Astrocyte (in vitro differentiated cells and primary cell): ENCODE measurements at regions not wholly inside any gene's neighbourhood (a gene's known extent, or its start where the extent isn't known, plus 50 kb on each side); places are given as distances from the start of the nearest gene placed in this dataset.
"Not testable (repeated sequence)": the region's sequence is repeated elsewhere in the genome, so short reads cannot be mapped to it uniquely, and the experiment has no call there.

Experiments used
- DNase-seq: peaks from one replicate; pipeline ENCODE4 v3.0.0-alpha.2; 2010; ENCODE audit warnings: low read depth
- FAIRE-seq: peaks from 2 replicates; lab custom pipeline; 2011; peaks lifted over from hg19 to GRCh38; lab: Jason Lieb, UNC
- H2AFZ ChIP-seq: 2 replicates; pipeline ENCODE4 v1.6.0; 2012; ENCODE audit warnings: low read depth, low read length, inconsistent platforms
- H3K27ac ChIP-seq: 2 replicates; pipeline ENCODE4 v1.5.1; 2011; ENCODE audit warnings: low read depth, low read length, inconsistent platforms
- H3K27me3 ChIP-seq: 2 replicates; pipeline ENCODE4 v1.6.0; 2011; ENCODE audit warnings: low read length, inconsistent platforms; ENCODE audit not compliant: insufficient read depth
- H3K36me3 ChIP-seq: 2 replicates; pipeline ENCODE4 v1.5.1; 2011; ENCODE audit warnings: low read length, inconsistent platforms; ENCODE audit not compliant: insufficient read depth
- H3K4me1 ChIP-seq: 2 replicates; pipeline ENCODE4 v1.5.1; 2011; ENCODE audit warnings: low read length, inconsistent platforms; ENCODE audit not compliant: insufficient read depth
- H3K4me2 ChIP-seq: 2 replicates; pipeline ENCODE4 v1.6.0; 2012; ENCODE audit warnings: low read length, inconsistent platforms
- H3K4me3 ChIP-seq: 2 replicates; pipeline ENCODE4 v1.5.1; 2011; ENCODE audit warnings: low read depth, mild to moderate bottlenecking, low read length, inconsistent platforms; ENCODE audit not compliant: insufficient read depth
- H3K79me2 ChIP-seq: 2 replicates; pipeline ENCODE4 v1.6.0; 2012; ENCODE audit warnings: mild to moderate bottlenecking, low read length, inconsistent platforms; ENCODE audit not compliant: insufficient read depth
- H3K9ac ChIP-seq: 2 replicates; pipeline ENCODE4 v1.6.0; 2012; ENCODE audit warnings: mild to moderate bottlenecking, low read length, inconsistent platforms
- H3K9me3 ChIP-seq: 2 replicates; pipeline ENCODE4 v1.5.1; 2012; ENCODE audit warnings: low read depth, mild to moderate bottlenecking, low read length, inconsistent platforms; ENCODE audit not compliant: insufficient read depth
- H4K20me1 ChIP-seq: 2 replicates; pipeline ENCODE4 v1.6.0; 2012; ENCODE audit warnings: low read length, inconsistent platforms; ENCODE audit not compliant: insufficient read depth
- H3K27ac Mint-ChIP-seq: one replicate; pipeline ENCODE4 v1.8.0; 2021; ENCODE audit warnings: mild to moderate bottlenecking, mixed read lengths; ENCODE audit not compliant: unreplicated experiment
- H3K27me3 Mint-ChIP-seq: one replicate; pipeline ENCODE4 v1.8.0; 2021; ENCODE audit warnings: low read depth, mixed read lengths; ENCODE audit not compliant: unreplicated experiment
- H3K36me3 Mint-ChIP-seq: one replicate; pipeline ENCODE4 v1.8.0; 2021; ENCODE audit warnings: low read depth, mixed read lengths; ENCODE audit not compliant: unreplicated experiment
- H3K4me1 Mint-ChIP-seq: one replicate; pipeline ENCODE4 v1.8.0; 2021; ENCODE audit warnings: low read depth, mixed read lengths; ENCODE audit not compliant: unreplicated experiment
- H3K4me3 Mint-ChIP-seq: one replicate; pipeline ENCODE4 v1.8.0; 2021; ENCODE audit warnings: mild to moderate bottlenecking, moderate library complexity, mixed read lengths; ENCODE audit not compliant: unreplicated experiment
- H3K9me3 Mint-ChIP-seq: one replicate; pipeline ENCODE4 v1.8.0; 2021; ENCODE audit warnings: mild to moderate bottlenecking, mixed read lengths; ENCODE audit not compliant: unreplicated experiment
- CTCF ChIP-seq: IDR thresholded peaks from 2 replicates; pipeline ENCODE4 v1.5.1; 2011; ENCODE audit warnings: low read depth, mild to moderate bottlenecking, inconsistent platforms, low read length, moderate library complexity; ENCODE audit not compliant: insufficient read depth
- EZH2 ChIP-seq: IDR thresholded peaks from 2 replicates; pipeline ENCODE4 v1.6.1; 2012; ENCODE audit warnings: mild to moderate bottlenecking, low read length, inconsistent platforms; ENCODE audit not compliant: insufficient read depth

GRCh38 chr10:29363930-29364329 lies 75.1 kb downstream of the LYZL1 start:
- H3K4me3 Mint-ChIP-seq, H3K9me3 ChIP-seq, H3K4me1 Mint-ChIP-seq, H3K4me2 ChIP-seq, FAIRE-seq, H3K36me3 ChIP-seq, H3K4me3 ChIP-seq, H3K79me2 ChIP-seq, H4K20me1 ChIP-seq, H3K27ac ChIP-seq, H3K36me3 Mint-ChIP-seq, H3K27me3 ChIP-seq, H2AFZ ChIP-seq, H3K27me3 Mint-ChIP-seq, H3K9me3 Mint-ChIP-seq, H3K4me1 ChIP-seq, H3K9ac ChIP-seq, H3K27ac Mint-ChIP-seq, DNase-seq: not testable (repeated sequence)

- H3K27me3 ChIP-seq = peaks cover 13% of the 10 kb centered on the region
- H3K9ac ChIP-seq, H2AFZ ChIP-seq, H3K79me2 ChIP-seq, H3K4me3 ChIP-seq, H3K4me1 ChIP-seq, H3K27ac Mint-ChIP-seq, H3K36me3 Mint-ChIP-seq, H3K27me3 Mint-ChIP-seq, H3K9me3 ChIP-seq, H3K4me1 Mint-ChIP-seq, H3K4me3 Mint-ChIP-seq, DNase-seq, H3K27ac ChIP-seq, H3K9me3 Mint-ChIP-seq, H4K20me1 ChIP-seq, FAIRE-seq, H3K36me3 ChIP-seq, H3K4me2 ChIP-seq: not testable (repeated sequence)
Measured at GRCh38 chr10:29366206-29366605, 77.3 kb downstream of the LYZL1 start.

- Histone ChIP-seq H3K4me2 (no peak overlapping the region), H3K4me1 (no peaks in the 10 kb centered on the region), H3K36me3 (no peaks in the 10 kb centered on the region), H2AFZ (no peak overlapping the region), H3K79me2 (no peaks in the 10 kb centered on the region), H3K9ac (no peak overlapping the region), H4K20me1 (no peaks in the 10 kb centered on the region), H3K4me3 (no peak overlapping the region), H3K9me3 (no peaks in the 10 kb centered on the region), H3K27ac (no peak overlapping the region), H3K27me3 (peaks cover 13% of the 10 kb centered on the region)
- H3K36me3 Mint-ChIP-seq = no peaks in the 10 kb centered on the region
- no peaks in the 10 kb centered on the region for H3K27me3 Mint-ChIP-seq
- no peak overlapping the region for H3K4me3 Mint-ChIP-seq
- FAIRE-seq (no peak), DNase-seq (no peak)
- H3K4me1 Mint-ChIP-seq = peaks cover 5% of the 10 kb centered on the region
- H3K27ac Mint-ChIP-seq = no peak overlapping the region
- no peaks in the 10 kb centered on the region for H3K9me3 Mint-ChIP-seq
- TF ChIP-seq CTCF (no peak), EZH2 (no peak)
Measured at GRCh38 chr10:29369419-29369818, 80.5 kb downstream of the LYZL1 start.
